HG02610 (cell line): ENCODE measurements at regions not wholly inside any gene's neighbourhood (a gene's known extent, or its start where the extent isn't known, plus 50 kb on each side); places are given as distances from the start of the nearest gene placed in this dataset.
"Not testable (repeated sequence)": the region's sequence is repeated elsewhere in the genome, so short reads cannot be mapped to it uniquely, and the experiment has no call there.

Experiments
- ATAC-seq: cut with Tn5 transposase; IDR thresholded peaks from one replicate; pipeline ENCODE4 v1.9.1; 2021; ENCODE audit warnings: mild to moderate bottlenecking, moderate library complexity; ENCODE audit not compliant: unreplicated experiment

- ATAC-seq, result no peak
These were observed 55.0 kb upstream of the PPP1R2C start for GRCh38 chrX:42832764-42833549.

GRCh38 chrX:42833550-42833940 is 55.6 kb upstream of the PPP1R2C start:
- not testable (repeated sequence) for ATAC-seq

GRCh38 chrX:42837101-42837726 is 59.3 kb upstream of the PPP1R2C start:
- no peak for ATAC-seq

- peak; percentile 68 for ATAC-seq
These were observed 59.8 kb upstream of the PPP1R2C start for GRCh38 chrX:42837747-42838146.

- ATAC-seq, result no peak
These were observed 61.7 kb upstream of the PPP1R2C start for GRCh38 chrX:42839632-42840031.

- ATAC-seq, result no peak
These were observed 68.8 kb upstream of the PPP1R2C start for GRCh38 chrX:42846741-42847140.

GRCh38 chrX:42855259-42855658 is 77.3 kb upstream of the PPP1R2C start:
- no peak for ATAC-seq

- no peak for ATAC-seq
These were observed 79.8 kb upstream of the PPP1R2C start for GRCh38 chrX:42857766-42858165.

GRCh38 chrX:42869011-42869410 is 91.0 kb upstream of the PPP1R2C start:
- ATAC-seq, result no peak

- peak; percentile 96 for ATAC-seq
These were observed 91.9 kb upstream of the PPP1R2C start for GRCh38 chrX:42869659-42870476.

- no peak for ATAC-seq
These were observed 108.6 kb upstream of the PPP1R2C start for GRCh38 chrX:42886519-42886918.

- no peak for ATAC-seq
These were observed 123.0 kb upstream of the PPP1R2C start for GRCh38 chrX:42900947-42901346.

GRCh38 chrX:42902513-42902912 is 124.5 kb upstream of the PPP1R2C start:
- ATAC-seq, result no peak

- ATAC-seq, result no peak
These were observed 142.8 kb upstream of the PPP1R2C start for GRCh38 chrX:42920752-42921151.

- ATAC-seq, result no peak
These were observed 152.1 kb upstream of the PPP1R2C start for GRCh38 chrX:42930071-42930470.

GRCh38 chrX:42930951-42931350 is 153.0 kb upstream of the PPP1R2C start:
- no peak for ATAC-seq

- no peak for ATAC-seq
These were observed 155.2 kb upstream of the PPP1R2C start for GRCh38 chrX:42933187-42933586.

GRCh38 chrX:42934020-42934726 is 156.2 kb upstream of the PPP1R2C start:
- peak; percentile 98 for ATAC-seq

- no peak for ATAC-seq
These were observed 163.7 kb upstream of the PPP1R2C start for GRCh38 chrX:42941671-42942070.

GRCh38 chrX:42943051-42943974 is 165.3 kb upstream of the PPP1R2C start:
- peak; percentile 71 for ATAC-seq
